Endothelial cell of umbilical vein (primary cell): ENCODE measurements at regions not wholly inside any gene's neighbourhood (a gene's known extent, or its start where the extent isn't known, plus 50 kb on each side); places are given as distances from the start of the nearest gene placed in this dataset.

Experiments
- BruUV-seq: library from RNA; stranded (reverse); fragments of 400-500 nt; replicated peaks from 2 replicates; lab custom pipeline; 2021; lab: Mats Ljungman, UMichigan
- CTCF ChIA-PET: fragments of 300-600, 350-600 bp; sonication (Branson Sonifier 250); formaldehyde crosslinking; loops from one replicate; lab custom pipeline; 2021; ENCODE audit warnings: antibody characterized with exemption, inconsistent platforms; lab: Charles Lee
- POLR2A ChIA-PET: fragments of 300-600, 350-600 bp; sonication (Branson Sonifier 250); formaldehyde crosslinking; loops from one replicate; lab custom pipeline; 2021; ENCODE audit warnings: antibody characterized with exemption, inconsistent platforms; lab: Charles Lee
- DNase-seq: peaks from one replicate; pipeline ENCODE4 v3.0.0-alpha.2; 2011; ENCODE audit warnings: low read depth, low spot score
- FAIRE-seq: peaks from 2 replicates; lab custom pipeline; 2011; peaks lifted over from hg19 to GRCh38; lab: Jason Lieb, UNC
- H2AFZ ChIP-seq: 2 replicates; pipeline ENCODE4 v1.6.0; 2012; ENCODE audit warnings: low read depth, low read length, control low read depth, inconsistent platforms
- H3K27ac ChIP-seq: 2 replicates; pipeline ENCODE4 v1.5.1; 2011; ENCODE audit warnings: low read depth, mild to moderate bottlenecking, control low read depth, low read length, moderate library complexity; ENCODE audit not compliant: insufficient read depth
- H3K27me3 ChIP-seq, 2 experiments: 2 replicates each; pipeline versions ENCODE4 v1.6.0 to v1.6.1; 2011; ENCODE audit warnings: low read length in 2 of 2, mixed read lengths in 1 of 2; ENCODE audit not compliant: control insufficient read depth in 2 of 2, insufficient read depth in 2 of 2
- H3K36me3 ChIP-seq, 2 experiments: 2 replicates in 1 of 2; 3 replicates in 1 of 2; pipeline ENCODE4 v1.5.1; 2011; ENCODE audit warnings: low read length in 2 of 2, mild to moderate bottlenecking in 1 of 2, moderate library complexity in 1 of 2; ENCODE audit not compliant: control insufficient read depth in 2 of 2, insufficient read depth in 2 of 2; ENCODE audit errors: extremely low read depth in 1 of 2
- H3K4me1 ChIP-seq: 3 replicates; pipeline ENCODE4 v1.5.1; 2011; ENCODE audit warnings: mild to moderate bottlenecking, low read length; ENCODE audit not compliant: control insufficient read depth, insufficient read depth; ENCODE audit errors: extremely low read depth
- H3K4me2 ChIP-seq: 2 replicates; pipeline ENCODE4 v1.6.1; 2011; ENCODE audit warnings: low read length, control low read depth, mixed read lengths; ENCODE audit not compliant: insufficient read depth
- H3K4me3 ChIP-seq, 3 experiments: fragments of 200-600 bp in 1 of 3; sonication (generic), shearing (Covaris generic) in 1 of 3; replicated peaks in 1 of 3; 2 replicates each; pipeline ENCODE4 v1.5.1; 2011 to 2016; ENCODE audit warnings: control low read depth in 3 of 3, low read length in 3 of 3, mild to moderate bottlenecking in 2 of 3, inconsistent platforms in 1 of 3, low read depth in 1 of 3, moderate library complexity in 1 of 3; ENCODE audit not compliant: insufficient read depth in 1 of 3
- H3K79me2 ChIP-seq: 2 replicates; pipeline ENCODE4 v1.6.0; 2012; ENCODE audit warnings: low read length, inconsistent platforms; ENCODE audit not compliant: control insufficient read depth, insufficient read depth
- H3K9ac ChIP-seq: replicated peaks from 2 replicates; pipeline ENCODE3; 2011; ENCODE audit warnings: low read length, control low read depth; ENCODE audit not compliant: insufficient read depth; ENCODE audit errors: extremely low read depth
- H3K9me1 ChIP-seq: replicated peaks from 3 replicates; pipeline ENCODE4 v1.6.0; 2011; ENCODE audit warnings: mild to moderate bottlenecking, low read length; ENCODE audit not compliant: control insufficient read depth, insufficient read depth; ENCODE audit errors: extremely low read depth
- H3K9me3 ChIP-seq: replicated peaks from 2 replicates; pipeline ENCODE4 v1.5.1; 2012; ENCODE audit warnings: low read length, inconsistent platforms; ENCODE audit not compliant: control insufficient read depth, insufficient read depth
- H4K20me1 ChIP-seq: replicated peaks from 2 replicates; pipeline ENCODE3; 2011; ENCODE audit warnings: mild to moderate bottlenecking, low read length; ENCODE audit not compliant: control insufficient read depth, insufficient read depth; ENCODE audit errors: extremely low read depth
- CTCF ChIP-seq, 2 donors: IDR thresholded peaks; 1 replicate in 1 of 2; 2 replicates in 1 of 2; pipeline ENCODE4 v1.5.1; 2011; ENCODE audit warnings: low read length in 2 of 2, mild to moderate bottlenecking in 2 of 2, moderate library complexity in 2 of 2, control low read depth in 1 of 2, inconsistent platforms in 1 of 2, low read depth in 1 of 2; ENCODE audit not compliant: insufficient read depth in 1 of 2; ENCODE audit errors: extremely low read depth in 1 of 2
- EZH2 ChIP-seq: IDR thresholded peaks from 2 replicates; pipeline ENCODE4 v1.6.1; 2012; ENCODE audit warnings: borderline replicate concordance, low read depth, mild to moderate bottlenecking, moderate library complexity, low read length, inconsistent platforms; ENCODE audit not compliant: severe bottlenecking
- FOS ChIP-seq: IDR thresholded peaks from 2 replicates; pipeline ENCODE4 v1.6.1; 2011; ENCODE audit warnings: mild to moderate bottlenecking, low read length, moderate library complexity, borderline replicate concordance; ENCODE audit not compliant: insufficient read depth
- GATA2 ChIP-seq: IDR thresholded peaks from 2 replicates; pipeline ENCODE4 v1.7.0; 2011; ENCODE audit warnings: low read depth, mild to moderate bottlenecking, moderate library complexity, mixed read lengths, low read length; ENCODE audit not compliant: insufficient read length, insufficient read depth
- JUN ChIP-seq: IDR thresholded peaks from 2 replicates; pipeline ENCODE4 v1.6.1; 2011; ENCODE audit warnings: borderline replicate concordance, low read depth; ENCODE audit not compliant: insufficient read length, insufficient read depth
- MAX ChIP-seq: IDR thresholded peaks from 2 replicates; pipeline ENCODE4 v1.6.1; 2011; ENCODE audit not compliant: insufficient read depth, insufficient read length
- MYC ChIP-seq: IDR thresholded peaks from one replicate; pipeline ENCODE4 v1.6.1; 2011; ENCODE audit warnings: mild to moderate bottlenecking, low read depth, low read length
- POLR2A ChIP-seq: IDR thresholded peaks from 2 replicates; pipeline ENCODE4 v1.6.1; 2012; ENCODE audit warnings: low read depth, mild to moderate bottlenecking, control low read depth, low read length
- POLR2AphosphoS5 ChIP-seq: IDR thresholded peaks from 2 replicates; pipeline ENCODE4 v1.6.1; 2012; ENCODE audit warnings: low read depth, mild to moderate bottlenecking, control low read depth, low read length, moderate library complexity; ENCODE audit not compliant: insufficient read depth
- dilution Hi-C: fragments of 300-500 bp; cut with MboI; formaldehyde crosslinking; loops from one replicate; pipeline ENCODE4 v1.15.0; 2019; ENCODE audit warnings: low sequenced_read_pairs; ENCODE audit not compliant: extremely low pct_ligation_motif_present
- intact Hi-C: fragments of 100-400 bp; cut with micrococcal nuclease; formaldehyde crosslinking; loops from one replicate; pipeline ENCODE4 v1.10.0; 2022

DNA sequence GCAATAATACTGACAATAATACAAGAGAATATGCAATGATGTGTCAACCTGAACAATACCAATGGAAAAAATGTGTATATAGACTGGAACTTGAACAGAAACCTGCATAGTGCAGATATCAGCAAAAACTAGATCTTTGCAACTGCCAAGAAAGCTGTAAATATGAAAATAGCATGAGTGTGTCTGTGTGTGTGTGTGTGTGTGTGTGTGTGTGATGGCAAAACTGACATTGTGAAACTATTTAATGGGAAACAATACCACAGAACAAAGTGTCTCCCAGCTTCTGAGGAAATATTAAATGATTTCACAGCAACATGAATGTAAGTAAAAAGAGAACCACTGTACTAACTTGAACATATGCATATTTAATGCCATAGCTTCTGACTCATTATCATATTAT is 558.2 kb upstream of the LINC00305 start:
- BruUV-seq, result no TSS peak
- H3K4me2 ChIP-seq, result no peak overlapping the region
- H3K9me3 ChIP-seq, result peaks cover 4% of the 10 kb centered on the region
- intact Hi-C loops, result no loop called here
- H3K9me1 ChIP-seq, result no peaks in the 10 kb centered on the region
- no peaks in the 10 kb centered on the region for H4K20me1 ChIP-seq
- H3K4me1 ChIP-seq, result no peaks in the 10 kb centered on the region
- ChIA-PET CTCF (interaction anchor here (1.8 kb wide), 1 partner anchor 9 kb away, joined by 4 read pairs; no protein-coding TSS in a partner anchor), POLR2A (no interaction called here)
- H2AFZ ChIP-seq, result no peak overlapping the region
- no peak overlapping the region for H3K4me3 ChIP-seq
- FAIRE-seq, result no peak
- H3K36me3 ChIP-seq, result no peaks in the 10 kb centered on the region
- dilution Hi-C loops, result no loop called here
- H3K9ac ChIP-seq, result no peak overlapping the region
- H3K79me2 ChIP-seq, result no peaks in the 10 kb centered on the region
- TF ChIP-seq MAX (no peak), FOS (no peak), JUN (no peak), CTCF (IDR thresholded peaks at IDR 0.05; ENCODE audit: extremely low read depth in 1 of 2, insufficient read depth in 1 of 2, low read depth in 1 of 2, low read length in 2 of 2) (no peak), POLR2A (no peak), EZH2 (no peak), MYC (no peak), GATA2 (no peak), POLR2AphosphoS5 (no peak)
- H3K27ac ChIP-seq, result no peak overlapping the region
- H3K27me3 ChIP-seq, result no peaks in the 10 kb centered on the region
- no peak for DNase-seq
